Left lobe of liver (tissue), 2 donors: ENCODE measurements at regions not wholly inside any gene's neighbourhood (a gene's known extent, or its start where the extent isn't known, plus 50 kb on each side); places are given as distances from the start of the nearest gene placed in this dataset.
"Not testable (repeated sequence)": the region's sequence is repeated elsewhere in the genome, so short reads cannot be mapped to it uniquely, and the experiment has no call there.

ENCODE experiments used
- ATAC-seq: fragments of 200-7000 bp; cut with Tn5 transposase; one replicate; pipeline ENCODE4 v1.9.1; 2020; ENCODE audit warnings: mild to moderate bottlenecking, moderate library complexity
- DNase-seq: peaks from one replicate; pipeline ENCODE4 v3.0.0-alpha.2; 2020; ENCODE audit warnings: low spot score
- donor health status: DM: no; HTN: no; CAD: no; lungs with moderate emphysema.
- donor health status: DM: no; HTN: yes; CAD: no.

GRCh38 chr2:105691947-105692390, 52.7 kb upstream of the NCK2 start:
- ATAC-seq (peak; percentile 48), DNase-seq (no peak)

DNA sequence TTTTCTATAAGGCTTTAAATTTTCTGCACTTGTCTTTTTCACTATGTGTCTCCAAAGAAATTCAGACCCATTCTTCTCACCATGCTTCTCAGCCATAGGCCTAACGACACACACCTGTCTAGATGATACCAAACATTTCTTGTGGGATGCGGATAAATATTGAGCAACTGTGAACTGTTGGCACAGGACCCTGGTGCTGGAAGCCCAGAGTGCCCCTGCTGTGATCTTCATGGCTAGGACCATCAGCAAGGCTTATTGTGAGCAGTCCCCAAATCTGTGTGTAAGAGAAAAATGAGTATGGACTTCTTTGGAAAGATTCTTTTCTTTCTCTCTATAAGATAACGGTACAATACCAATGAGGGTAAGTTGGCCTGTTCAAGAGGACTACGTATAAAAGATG, 54.1 kb upstream of the NCK2 start:
- DNase-seq: no peak
- ATAC-seq: no peak

- DNase-seq (no peak), ATAC-seq (no peak)
Observed at GRCh38 chr2:105689484-105689883, 55.2 kb upstream of the NCK2 start.

- ATAC-seq (no peak), DNase-seq (no peak)
Observed at GRCh38 chr2:105688946-105689345, 55.8 kb upstream of the NCK2 start.

GRCh38 chr2:105686588-105686987, 58.1 kb upstream of the NCK2 start:
- ATAC-seq (no peak), DNase-seq (no peak)

- ATAC-seq (no peak), DNase-seq (no peak)
Observed at GRCh38 chr2:105683011-105683492, 61.7 kb upstream of the NCK2 start.

DNA sequence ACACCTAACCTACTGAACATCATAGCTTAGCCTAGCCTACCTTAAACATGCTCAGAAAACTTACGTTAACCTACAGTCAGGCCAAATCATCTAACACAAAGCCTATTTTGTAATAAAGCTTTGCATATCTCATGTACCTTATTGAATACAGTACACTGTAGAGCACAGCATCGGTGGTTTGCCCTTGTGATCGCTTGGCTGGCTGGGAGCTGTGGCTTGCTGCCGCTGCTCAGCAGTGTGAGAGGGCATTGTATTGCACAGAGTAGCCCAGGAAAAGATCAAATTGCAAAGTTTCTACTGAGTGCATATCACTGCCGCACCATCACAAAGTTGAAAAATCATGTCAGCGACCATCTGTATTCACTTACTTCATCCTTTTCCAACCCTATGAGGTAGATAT, 62.3 kb upstream of the NCK2 start:
- DNase-seq: no peak
- no peak for ATAC-seq

- DNase-seq (no peak), ATAC-seq (no peak)
Observed at GRCh38 chr2:105681927-105682326, 62.8 kb upstream of the NCK2 start.

DNA sequence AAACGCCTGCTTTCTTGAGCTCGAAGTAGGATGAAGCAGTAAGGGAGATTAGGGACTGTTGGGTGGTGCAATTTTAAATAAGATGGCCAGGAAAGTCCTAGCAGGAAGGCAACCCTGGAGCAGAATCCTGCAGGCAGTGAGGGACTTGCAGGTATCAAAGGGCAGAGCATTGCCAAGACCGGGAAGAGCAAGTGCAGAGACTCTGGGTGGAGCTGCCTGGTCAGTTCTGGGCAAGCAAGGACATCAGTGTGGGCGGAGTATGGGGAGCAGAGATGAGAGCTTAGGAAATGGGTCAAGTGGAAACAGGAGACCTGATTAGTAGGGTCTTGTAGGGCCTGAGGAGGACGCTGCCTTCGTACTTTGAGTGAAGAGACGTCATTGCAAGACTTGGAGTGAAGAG, 64.4 kb upstream of the NCK2 start:
- ATAC-seq (no peak), DNase-seq (no peak)

DNA sequence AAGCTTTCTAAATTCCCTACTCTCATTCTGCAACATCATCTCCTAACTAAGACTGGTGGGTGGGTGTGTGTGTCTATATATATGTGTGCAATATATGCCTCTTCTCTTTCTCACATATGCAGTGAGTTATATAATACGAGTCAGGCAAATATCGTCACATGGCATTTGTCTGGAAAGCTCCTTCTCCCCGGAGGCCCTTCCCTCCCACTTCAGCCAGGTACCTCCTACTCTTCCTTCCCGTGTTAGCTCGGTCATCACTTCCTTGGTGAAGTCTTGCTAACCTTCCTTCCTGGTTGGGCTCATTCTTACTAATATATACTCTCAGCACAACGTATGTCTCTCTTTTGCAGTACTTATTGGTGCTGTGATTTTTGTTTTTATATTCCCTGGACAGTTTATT, 66.4 kb upstream of the NCK2 start:
- DNase-seq (no peak), ATAC-seq (no peak)

- DNase-seq (no peak), ATAC-seq (no peak)
Observed at GRCh38 chr2:105677901-105678300, 66.8 kb upstream of the NCK2 start.

GRCh38 chr2:105675841-105676240, 68.9 kb upstream of the NCK2 start:
- DNase-seq (no peak), ATAC-seq (no peak)

DNA sequence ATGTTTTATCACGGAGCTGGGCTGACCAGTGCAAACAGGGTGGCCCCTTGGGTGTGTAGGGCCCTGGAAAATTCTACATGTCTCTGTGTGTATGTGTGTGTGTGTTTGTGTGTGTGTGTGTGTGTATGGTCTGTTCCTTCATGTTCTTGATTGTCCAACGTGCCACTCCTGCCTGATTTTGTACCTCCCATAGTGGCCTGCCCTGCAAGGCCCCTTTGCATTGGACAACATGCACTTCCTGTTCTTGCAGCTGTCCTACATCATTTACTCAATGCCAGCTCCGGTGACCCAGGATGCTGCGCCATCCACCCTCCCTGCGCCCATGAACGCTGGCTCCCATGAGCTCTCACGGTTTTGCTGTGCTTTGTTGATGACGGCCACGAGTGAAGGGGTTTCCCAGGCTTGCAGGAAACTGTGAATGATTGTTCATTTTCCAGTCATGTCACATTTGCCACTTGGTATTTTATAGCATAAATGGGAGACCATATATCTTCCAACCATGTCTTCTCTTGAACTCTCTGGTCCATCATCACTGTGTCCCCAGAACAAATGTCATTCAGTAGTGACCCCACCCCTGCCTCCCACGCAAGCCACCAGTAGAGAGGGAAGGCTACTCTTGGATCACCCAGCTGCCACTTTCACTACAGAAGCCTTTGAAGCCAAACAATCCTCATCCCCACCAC, 69.7 kb upstream of the NCK2 start:
- no peak for ATAC-seq
- DNase-seq: no peak

DNA sequence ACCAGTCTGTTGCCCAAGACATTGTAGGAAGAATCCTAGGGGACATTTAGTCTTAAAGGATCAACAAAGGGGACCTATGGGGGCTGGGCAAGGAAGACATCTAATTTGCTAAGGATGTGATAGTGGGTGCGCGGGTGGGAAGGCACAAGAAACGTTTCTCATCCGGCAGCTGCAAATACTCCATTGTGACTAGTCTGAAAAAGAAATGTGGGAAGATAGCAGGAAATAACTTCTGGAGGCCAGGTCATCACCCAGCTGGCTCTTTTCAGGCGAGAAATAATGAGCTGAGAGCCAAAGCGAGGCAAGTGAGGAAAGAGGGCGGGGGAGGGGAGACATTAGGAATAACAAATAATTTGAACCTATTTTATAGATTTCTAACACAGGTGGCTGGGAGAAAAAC, 70.3 kb upstream of the NCK2 start:
- no peak for DNase-seq
- no peak for ATAC-seq

DNA sequence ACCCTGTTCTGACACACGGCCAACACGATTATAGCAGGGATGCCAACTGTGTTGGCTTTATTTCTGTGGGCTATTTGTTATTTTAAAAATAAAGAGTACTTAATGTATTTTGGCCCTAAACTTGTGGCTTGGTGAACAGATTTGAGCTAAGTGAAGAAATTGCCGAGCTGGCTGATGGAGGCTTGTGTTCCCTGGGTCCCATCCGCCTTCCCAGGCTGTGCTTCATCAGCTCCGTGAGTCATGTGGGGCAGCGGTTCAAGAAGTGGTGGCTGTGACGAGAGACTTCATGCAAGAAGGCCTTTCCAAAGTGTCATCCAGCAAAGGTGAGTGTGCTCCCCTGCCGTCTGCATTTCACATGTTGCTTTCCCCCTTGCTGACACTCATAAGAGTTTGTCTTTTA, 73.6 kb upstream of the NCK2 start:
- no peak for DNase-seq
- no peak for ATAC-seq

- ATAC-seq (no peak), DNase-seq (no peak)
Observed at GRCh38 chr2:105669384-105669891, 75.3 kb upstream of the NCK2 start.

- DNase-seq: no peak
- ATAC-seq: no peak
Observed at GRCh38 chr2:105665480-105665879, 79.2 kb upstream of the NCK2 start.

DNA sequence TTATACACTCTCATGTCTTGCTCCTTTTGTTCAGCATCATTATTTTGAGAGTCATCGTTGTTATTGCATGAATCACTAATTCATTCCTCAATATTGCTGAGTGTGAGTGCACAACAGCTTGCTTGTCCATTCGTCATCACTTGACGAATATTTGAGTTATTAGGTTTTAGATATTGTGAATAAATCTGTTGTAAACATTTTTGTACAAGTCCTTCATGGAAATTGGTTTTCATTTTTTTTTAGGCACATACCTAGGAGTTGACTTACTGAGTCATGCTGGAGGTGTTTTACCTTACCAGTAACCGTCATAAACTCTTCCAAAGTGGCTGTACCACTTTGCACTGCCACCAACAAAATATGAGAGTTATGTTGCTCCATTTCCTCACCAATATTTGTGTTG, 84.2 kb upstream of the NCK2 start:
- no peak for ATAC-seq
- DNase-seq: no peak

DNA sequence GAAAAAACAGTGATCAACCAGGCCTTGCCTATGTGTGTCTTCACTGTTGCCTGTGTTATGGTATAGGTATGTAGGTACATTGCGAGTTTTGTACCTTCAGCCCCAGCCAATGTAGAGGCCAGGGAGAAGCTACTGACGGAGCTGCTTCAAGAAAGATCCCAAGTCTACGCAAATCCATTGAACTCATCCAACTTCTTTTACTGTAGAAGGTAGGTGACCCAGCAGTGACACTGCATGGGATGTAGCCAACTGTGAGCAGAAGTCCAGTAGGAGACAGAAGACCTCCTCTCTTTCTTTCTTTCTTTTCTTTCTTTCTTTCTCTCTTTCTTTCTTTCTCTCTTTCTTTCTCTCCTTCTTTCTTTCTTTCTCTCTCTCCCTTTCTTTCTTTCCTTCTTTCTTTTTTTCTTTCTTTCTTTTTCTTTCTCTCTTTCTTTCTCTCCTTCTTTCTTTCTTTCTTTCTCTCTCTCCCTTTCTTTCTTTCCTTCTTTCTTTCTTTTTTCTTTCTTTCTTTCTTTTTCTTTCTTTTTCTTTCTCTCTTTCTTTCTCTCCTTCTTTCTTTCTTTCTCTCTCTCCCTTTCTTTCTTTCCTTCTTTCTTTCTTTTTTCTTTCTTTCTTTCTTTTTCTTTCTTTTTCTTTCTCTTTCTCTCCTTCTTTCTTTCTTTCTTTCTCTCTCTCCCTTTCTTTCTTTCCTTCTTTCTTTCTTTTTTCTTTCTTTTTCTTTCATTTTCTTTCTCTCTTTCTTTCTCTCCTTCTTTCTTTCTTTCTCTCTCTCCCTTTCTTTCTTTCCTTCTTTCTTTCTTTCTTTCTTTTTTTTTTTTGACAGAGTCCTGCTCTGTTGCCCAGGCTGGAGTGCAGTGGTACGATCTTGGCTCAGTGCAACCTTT, 88.7 kb upstream of the NCK2 start:
- ATAC-seq, DNase-seq: not testable (repeated sequence)

GRCh38 chr2:105655244-105655643, 89.5 kb upstream of the NCK2 start:
- ATAC-seq: no peak

DNA sequence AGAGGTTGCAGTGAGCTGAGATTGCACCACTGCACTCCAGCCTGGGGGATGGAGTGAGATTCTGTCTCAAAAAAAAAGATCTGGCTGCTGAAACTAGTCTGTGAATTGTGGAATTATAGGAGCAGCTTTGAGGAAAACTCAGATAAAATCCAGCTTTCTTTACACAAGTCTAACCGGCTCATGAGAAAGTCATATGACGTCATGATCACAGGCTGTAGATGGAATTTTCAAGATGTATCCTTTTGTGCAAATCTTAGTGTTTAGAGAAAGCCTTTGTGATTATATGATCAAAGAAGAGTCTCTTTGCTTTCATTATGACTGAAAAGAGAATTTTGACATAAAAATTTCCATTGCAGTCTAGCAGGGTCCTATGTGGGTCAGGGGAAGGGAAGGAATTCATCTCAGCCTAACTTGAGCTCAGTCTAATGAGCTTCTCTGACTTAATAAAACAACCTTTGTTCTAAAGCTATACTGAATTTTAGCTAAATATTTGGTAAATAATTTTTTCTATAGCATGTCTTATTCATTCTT, 90.2 kb upstream of the NCK2 start:
- no peak for DNase-seq
- no peak for ATAC-seq

More at GRCh38 chr2:105655244-105655643, 89.5 kb upstream of the NCK2 start:
- no peak for DNase-seq

- ATAC-seq (no peak), DNase-seq (no peak)
Observed at GRCh38 chr2:105653302-105653701, 91.4 kb upstream of the NCK2 start.
